ENCODE measurements at regions not wholly inside any gene's neighbourhood (a gene's known extent, or its start where the extent isn't known, plus 50 kb on each side); places are given as distances from the start of the nearest gene placed in this dataset.

DNA sequence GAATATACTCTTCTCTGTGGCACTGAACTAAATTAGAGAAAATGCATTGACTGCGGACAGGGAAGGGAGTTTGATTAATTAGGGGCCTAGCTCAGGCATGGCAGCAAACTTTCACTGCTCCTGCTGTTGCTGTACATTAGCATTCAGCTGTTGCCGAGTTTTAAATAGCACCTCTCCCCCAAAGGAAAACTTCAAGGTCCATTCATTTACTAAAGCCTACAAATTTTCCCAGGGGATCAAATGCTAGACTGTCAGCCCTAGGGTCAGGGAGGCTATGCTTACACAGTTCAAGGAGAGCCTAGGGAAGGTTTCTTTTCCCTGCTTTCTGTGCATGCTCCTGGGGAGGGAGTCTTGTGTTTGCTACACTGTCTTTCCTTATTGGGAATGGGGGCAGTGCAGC is 60.0 kb upstream of the GZMB start:
- no peak for DNase-seq (ENCODE audit: low read depth in 2 of 3, low spot score in 1 of 3)

DNA sequence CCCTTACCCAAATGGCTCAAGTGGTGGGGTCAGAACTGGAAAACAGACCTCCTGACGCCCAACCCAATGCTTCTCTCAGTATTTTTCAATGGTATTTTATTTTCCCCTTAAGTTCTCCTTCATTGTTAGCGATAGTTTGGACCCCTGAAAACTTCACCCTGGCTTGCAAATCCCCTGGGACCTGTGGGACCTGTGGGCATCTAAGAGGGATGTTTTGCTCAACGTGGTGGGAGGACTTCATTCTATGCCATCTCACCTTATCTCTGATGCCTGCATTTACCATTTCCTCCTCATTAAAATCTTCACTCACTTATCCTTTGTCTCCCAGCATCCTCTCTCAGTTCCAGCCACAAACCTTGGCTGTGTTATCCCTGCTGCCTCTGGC is 59.4 kb upstream of the GZMB start:
- no peak for DNase-seq (ENCODE audit: low read depth in 2 of 3, low spot score in 1 of 3)

- peak in 2 of 3 donors; percentile 31 to 42 for DNase-seq (ENCODE audit: low read depth in 2 of 3, low spot score in 1 of 3)
Observed at GRCh38 chr14:24692382-24693352, 58.7 kb upstream of the GZMB start.

DNA sequence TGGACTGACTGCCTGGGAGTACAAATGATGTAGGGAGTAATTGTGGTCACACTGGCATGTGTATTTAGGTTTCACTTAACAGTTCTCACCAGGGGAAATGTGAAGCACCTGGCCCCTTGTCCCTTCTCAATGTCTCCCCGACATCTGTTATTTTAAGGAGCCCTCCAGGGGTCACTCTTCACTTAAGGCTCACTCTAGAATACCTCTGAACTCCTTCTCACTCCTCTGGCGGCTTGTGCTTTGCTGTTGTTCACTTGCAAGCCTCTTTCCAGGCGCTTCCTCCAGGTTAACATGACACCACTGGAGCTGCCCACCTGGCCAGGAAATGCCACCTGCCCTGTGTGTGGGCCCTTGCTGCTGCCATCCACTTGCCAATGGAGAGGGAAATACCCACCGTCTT is 56.5 kb upstream of the GZMB start:
- DNase-seq (ENCODE audit: low read depth in 2 of 3, low spot score in 1 of 3): no peak

GRCh38 chr14:24688030-24688658 is 54.2 kb upstream of the GZMB start:
- no peak for DNase-seq (ENCODE audit: low read depth in 2 of 3, low spot score in 1 of 3)

Measured in stimulated activated CD4-positive, alpha-beta T cell treated with anti-CD3 and anti-CD28 coated beads, Interleukin-12 subunit alpha, Interleukin-12 subunit beta, amount 100 ng/mL, for 48 hours (primary cell).